HG03159 (cell line): ENCODE measurements at regions not wholly inside any gene's neighbourhood (a gene's known extent, or its start where the extent isn't known, plus 50 kb on each side); places are given as distances from the start of the nearest gene placed in this dataset.

Experiments used
- ATAC-seq: cut with Tn5 transposase; IDR thresholded peaks from one replicate; pipeline ENCODE4 v1.9.1; 2021; ENCODE audit warnings: mild to moderate bottlenecking, moderate library complexity; ENCODE audit not compliant: unreplicated experiment

DNA sequence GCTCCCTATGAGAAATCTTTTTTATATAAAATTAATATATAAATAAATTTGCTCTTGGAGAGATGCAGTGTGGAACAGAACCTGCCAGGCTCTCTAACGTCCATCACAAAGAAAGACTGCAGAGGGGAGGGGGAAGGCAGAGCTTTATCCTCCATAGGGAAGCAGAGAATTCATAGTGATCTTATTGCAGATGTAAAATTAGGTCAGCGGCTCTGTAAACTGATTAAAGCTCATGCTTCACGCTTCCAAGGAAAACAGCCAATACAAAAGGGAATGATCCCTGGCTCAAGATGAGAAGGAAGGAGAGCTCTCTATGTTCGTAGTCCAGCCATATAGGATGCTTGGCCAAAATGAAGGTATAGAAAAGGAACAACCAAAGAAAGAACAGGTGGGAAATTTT is 532.3 kb upstream of the PSMD7 start:
- ATAC-seq: no peak

DNA sequence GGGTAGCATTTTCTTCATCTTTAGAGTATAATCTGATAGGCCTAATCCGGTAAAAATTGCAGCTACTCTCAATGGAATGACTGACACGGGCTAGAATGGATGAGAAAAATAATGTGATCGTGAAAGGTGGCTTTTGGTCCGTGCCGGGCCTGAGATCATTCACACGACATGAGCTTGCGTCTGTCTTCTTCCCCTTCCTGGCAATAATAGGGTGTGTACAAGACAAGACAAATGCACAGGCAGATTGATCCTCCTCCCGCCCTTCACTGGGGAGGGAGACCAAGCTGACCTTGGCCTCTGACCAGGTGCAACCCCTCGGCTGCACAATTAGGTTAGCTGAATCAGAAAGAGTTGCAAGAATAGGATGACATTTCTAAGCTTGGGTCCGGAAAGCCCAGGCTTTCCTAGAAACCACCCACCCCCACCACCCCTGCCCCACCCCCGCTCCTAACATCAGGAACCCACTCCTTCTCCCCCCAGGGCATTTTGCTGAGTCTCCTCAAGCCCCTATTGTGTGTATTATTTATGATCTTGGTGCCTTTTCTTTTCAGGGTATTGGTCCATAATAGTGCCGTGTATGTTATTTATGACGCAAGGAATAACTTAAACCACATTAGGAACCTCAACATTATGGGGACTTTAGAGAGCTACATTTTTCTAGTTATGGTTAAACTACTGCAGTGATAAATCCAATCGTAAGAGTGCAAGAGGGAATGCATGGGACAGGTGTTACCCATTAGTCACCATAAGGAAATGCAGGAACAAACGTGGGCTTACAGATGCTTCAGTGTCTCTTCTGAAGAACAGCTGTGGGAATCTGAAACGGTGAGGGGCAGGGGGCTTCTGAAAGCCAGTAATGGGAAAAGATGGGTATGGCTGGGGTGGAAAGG is 540.1 kb upstream of the PSMD7 start:
- no peak for ATAC-seq

DNA sequence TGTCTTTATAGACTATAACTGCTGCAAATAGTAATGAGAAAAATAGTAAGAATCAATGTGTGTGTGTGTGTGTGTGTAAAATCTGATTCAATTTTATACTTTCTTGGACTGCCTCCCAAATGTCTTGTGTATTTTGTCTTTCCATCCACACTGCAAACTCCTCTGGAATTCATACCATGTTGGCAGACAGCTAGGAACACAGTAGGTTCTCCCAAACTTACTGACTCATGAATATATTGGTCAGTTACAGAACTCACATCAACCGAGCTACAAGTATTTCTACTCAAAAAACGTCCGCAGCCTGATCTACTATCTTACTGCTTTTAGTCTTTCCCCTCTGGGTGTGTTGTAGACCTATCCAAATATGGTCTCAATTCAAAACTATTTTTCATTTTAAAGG is 542.7 kb upstream of the PSMD7 start:
- ATAC-seq: no peak

DNA sequence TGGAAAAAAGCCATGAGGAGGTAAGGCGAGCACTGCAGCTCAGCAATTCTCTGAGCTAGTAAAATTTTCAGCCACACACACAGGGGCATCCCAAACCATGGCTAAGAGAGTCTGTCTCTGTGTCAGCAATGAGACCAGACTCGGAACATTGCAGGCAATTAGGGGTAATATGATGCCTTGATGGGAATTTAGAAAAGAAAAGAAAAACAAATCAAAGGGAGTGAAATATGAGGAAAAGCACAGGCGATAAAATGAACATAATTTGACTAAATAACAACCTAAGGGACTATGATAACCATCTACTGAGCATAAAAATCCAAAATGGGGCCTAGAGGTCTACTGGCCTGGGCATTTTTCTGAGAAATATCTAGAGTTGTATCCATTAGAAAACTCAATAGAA is 546.0 kb upstream of the PSMD7 start:
- no peak for ATAC-seq

DNA sequence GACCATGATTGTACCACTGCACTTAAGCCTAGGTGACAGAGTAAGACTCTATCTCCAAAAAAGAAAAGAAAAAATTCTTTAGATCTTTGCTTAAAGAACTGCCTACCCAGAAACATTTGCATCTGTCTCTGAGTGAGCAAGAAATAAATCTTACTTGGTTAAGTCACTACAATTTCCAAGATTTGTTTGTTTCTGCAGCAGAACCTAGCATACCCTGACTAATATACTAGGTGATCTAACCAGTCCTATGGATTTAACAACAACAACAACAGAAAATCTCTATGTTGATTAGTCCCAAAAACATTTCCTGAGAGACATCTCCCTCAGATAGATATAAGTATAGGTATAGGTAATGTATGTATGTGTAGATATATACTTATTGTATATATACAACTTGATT is 549.3 kb upstream of the PSMD7 start:
- ATAC-seq: no peak

DNA sequence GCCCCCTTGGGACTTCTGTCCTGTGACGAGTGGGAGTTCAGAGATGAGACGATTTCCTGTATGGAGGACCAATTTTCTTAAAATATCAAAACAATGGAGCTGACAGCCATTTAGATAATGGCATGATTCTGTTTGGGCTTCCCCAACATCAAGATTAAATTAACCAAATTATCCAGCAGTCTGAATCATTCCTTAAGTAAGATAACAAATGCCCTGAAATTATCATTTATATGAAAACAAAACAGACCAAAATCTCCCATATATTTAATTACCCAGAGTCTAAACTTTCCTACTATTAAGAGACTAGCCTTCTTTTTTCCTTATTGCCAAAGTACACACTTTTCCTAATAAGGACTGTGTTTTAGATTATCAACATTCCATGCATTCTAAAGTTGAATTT is 550.1 kb upstream of the PSMD7 start:
- no peak for ATAC-seq

DNA sequence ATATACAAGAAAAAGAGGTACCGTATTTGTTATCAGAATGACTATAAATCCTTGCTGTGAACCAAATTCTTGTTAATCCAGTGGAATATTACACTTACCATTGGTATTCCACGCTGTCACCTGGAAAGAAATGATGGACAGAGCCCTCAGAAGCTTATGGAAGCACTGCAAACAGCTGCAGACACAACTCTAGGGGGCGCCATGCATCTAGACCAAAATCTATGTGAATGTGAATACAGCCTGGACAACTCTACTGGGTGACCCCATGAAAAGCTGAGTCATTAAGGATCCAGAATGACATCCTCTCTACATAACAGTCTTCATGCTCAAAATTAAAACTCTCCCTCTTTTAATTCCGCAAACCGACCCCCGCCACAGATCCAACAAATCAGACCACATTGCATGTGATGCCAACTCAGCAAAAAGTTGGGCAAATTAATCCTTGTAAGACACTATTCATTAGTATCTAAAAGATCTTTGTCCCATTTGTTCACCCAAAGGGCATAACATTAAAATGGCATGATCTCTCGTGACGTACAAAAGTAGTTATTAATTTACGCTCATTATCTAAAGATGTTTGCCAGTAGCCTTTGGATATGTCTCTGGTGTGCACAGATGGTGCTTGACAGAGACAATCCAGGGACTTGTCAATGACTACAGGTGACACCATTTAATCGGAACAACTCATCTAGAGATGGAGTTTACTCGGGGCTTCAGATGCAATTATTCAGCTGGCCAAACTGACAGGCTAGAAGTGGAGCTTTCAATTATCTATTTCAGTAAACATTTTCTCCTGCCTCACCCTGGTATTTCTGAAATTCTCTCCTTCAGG is 552.7 kb upstream of the PSMD7 start:
- no peak for ATAC-seq

DNA sequence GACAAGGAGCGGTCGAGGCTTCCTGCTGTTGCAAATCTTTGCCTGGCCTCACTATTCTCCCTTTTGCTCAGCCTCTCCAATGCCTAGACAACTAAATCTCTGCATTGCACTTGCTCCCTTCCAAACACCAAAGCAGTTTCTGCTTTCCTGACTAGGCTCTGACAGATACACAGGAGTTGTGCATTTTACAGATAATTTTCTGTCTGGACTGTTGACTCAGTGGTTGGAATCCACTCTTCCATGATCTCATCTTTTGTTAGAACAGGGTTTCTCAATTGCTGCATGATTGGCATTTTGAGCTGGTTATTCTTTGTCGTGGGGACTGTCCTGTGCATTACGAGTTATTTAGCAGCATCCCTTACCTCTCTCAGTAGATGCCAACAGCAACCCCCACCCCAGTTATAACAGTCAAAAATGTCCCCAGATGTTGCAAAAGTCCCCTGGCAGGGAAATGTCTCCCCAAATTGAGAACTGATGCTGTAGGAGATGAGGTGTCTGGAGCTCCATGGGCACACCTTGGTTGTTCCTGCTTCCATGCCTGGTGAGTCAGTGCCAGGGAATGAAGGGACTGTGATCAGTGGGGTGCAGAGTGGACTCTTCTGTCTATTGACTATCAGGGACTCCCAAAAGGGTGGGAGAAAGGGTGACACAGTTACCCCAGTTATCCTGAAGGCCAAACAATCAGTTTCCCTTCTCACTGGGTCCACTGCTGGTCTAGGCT is 557.4 kb upstream of the PSMD7 start:
- ATAC-seq: no peak

DNA sequence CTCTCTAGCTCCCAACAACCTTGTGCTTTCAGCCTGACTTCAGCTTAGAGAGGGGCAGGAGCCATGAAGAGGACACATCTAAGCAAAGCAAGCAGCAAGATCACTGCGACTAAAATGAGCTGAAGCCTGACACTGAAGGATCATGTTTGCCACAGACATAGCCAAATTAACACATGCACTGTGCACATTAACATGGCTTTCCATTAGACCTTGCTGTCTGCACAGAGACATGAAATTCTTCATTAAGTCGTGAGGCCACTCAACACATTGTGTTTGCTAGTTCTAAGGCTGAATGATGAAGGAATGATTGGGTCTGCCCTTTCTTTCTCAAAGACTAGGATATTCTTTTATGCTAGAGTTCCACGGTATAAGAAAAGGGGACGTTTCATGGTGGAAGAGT is 558.3 kb upstream of the PSMD7 start:
- no peak for ATAC-seq

DNA sequence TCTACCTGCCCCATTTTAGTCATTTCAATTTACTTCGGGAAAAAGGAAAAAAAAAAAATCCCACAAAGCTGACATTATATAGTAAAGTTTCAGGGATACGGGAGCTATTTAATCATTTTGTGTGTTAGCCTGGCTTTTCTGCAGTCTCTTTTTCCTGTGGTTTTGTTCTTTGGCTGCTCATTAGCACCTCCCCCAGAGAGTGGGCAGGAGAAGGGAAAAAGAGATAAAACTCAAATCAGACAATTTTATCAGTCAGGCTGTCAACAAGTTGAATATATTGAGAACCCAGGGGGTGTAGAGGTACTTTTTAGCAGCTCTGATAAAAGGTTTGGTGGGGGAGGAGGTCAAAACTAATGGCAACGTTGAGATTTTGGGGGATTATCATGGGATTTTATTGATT is 559.0 kb upstream of the PSMD7 start:
- no peak for ATAC-seq

DNA sequence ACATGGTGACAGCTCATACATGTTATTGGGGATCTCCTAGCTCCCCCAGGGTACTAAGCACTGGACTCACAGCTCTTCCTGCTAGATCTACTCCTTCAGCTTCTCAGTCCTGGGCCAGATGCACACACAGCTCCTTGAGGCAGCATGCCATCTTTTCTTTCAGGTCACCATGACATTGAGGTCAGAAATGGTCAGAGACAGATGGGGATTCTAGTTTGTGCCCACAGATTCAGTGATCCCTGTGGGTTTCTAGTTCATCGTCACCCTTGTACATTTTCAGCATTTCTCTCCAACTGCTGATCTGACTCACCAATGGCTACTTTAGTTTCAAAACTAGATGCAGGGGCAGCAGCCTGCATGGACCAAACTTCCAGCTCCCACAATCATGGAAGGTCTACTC is 560.7 kb upstream of the PSMD7 start:
- no peak for ATAC-seq

DNA sequence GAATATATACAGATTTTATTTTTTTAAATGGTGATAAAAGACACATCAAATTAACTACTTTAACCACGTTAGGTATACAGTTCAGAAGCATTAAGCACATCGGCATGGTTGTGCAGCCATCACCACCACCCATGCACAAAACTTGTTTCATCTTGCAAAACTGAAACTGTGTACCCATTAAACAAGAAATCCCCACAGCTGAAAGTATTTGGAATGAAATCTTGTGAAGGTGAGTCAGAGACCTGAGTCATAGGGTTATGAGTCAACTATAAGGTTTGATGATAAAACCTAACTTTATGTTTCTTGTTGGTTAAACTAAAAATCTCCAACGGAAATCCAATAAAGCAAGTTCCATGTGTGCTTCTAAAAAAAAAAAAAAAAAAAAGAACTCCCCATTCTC is 561.6 kb upstream of the PSMD7 start:
- peak; percentile 60 for ATAC-seq

DNA sequence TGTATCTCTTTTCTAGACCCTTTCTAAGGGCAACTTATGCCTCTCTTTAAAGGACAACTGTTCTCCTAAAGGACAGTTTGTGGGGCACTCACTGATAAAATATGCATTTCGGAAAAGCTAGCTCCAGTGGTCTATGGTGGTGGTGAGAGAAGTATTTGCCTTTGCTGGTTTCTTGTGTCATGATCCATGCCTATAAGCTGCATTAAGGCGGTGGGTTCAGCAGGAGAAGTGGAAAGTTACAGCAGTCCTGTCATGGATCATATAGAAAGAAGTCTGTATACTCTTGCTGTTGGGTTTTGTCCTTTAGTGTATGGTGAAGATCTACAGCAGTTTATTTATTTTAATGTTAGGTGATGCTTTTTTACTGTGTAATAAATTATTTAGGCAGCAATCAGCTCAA is 563.9 kb upstream of the PSMD7 start:
- ATAC-seq: no peak

DNA sequence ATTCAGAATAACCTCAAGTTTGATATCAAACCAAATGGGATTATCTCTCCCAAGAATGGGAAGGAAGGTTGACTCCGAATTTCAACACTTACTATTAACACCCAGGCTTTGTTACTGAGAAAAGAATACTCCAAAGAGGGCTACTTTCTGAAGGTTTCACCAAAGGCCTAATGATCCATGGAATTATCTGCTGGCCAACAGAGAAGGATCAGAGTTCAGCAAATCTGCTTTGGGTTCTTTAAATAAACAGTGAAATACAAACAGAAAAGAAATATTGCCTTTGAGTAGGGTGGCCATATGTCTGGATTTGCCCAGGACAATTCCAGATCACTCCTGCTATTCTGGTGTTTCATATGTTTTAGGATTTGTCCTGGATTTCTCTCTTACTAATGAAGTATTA is 564.5 kb upstream of the PSMD7 start:
- ATAC-seq: no peak

DNA sequence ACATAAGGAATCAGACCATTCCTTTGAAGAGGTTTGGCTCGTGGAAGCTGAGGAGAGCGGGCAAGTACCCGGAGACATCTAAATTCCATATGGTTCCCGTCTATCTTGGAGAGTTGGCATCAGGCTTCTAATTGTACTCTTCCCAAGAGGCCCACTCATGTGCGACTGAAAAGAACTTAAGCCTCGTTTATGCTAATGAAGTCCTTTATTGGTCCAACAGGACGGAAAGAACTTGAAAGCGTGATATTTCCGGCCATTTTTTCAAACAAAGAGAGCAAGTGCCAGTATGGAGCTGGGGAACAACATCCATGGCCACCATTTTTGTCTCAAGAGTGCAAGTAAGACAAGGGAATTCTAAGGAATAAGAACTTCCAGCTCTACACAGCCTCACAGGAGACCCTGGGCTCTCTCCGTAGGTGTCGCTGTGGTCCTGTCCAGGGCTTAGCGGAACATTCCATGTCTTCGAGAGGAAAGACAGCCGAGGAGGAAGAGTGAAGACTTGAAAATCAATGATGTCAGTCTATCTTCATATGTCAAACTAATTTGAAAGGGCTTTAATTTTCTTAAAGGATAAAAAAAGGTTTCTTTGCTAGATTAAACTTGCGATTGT is 566.0 kb upstream of the PSMD7 start:
- no peak for ATAC-seq

DNA sequence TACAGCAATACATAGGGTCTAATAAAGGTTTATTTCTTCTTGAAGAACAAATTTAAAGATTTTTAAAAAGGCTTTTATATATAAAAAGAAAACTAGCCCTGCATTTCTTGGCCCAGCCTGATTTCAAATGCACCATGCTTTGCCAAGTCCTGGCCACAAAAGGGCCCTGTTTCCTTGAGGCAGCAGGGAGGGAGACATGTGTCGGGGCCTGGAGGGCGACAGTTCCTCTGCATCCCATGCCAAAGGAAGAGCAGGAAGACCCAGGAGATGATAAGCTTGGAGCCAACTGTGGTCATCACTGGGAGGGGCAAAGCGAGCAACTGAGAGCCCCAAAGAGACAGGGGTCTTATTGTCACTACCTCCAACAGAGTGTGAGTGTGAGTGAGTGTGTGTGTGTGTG is 571.5 kb upstream of the PSMD7 start:
- no peak for ATAC-seq

DNA sequence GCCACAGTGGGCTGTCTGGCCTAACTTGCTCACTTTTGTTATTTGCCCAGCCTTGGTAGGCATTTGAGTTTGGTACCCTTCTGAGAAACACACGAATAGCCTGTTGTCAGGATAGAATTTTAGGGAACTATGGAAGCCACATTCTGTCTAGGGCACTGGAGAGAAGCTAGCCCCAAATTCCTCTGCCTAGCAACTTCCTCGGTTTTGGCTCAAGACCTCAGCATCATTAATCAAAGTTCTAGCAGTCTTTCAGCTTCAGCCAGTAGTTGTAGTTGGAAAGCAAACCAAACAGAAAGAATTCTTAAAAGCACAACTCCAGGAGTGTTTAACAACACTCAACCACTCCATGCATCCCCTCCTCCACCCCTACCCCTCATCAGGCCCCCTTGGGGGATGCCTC is 572.1 kb upstream of the PSMD7 start:
- ATAC-seq: no peak

DNA sequence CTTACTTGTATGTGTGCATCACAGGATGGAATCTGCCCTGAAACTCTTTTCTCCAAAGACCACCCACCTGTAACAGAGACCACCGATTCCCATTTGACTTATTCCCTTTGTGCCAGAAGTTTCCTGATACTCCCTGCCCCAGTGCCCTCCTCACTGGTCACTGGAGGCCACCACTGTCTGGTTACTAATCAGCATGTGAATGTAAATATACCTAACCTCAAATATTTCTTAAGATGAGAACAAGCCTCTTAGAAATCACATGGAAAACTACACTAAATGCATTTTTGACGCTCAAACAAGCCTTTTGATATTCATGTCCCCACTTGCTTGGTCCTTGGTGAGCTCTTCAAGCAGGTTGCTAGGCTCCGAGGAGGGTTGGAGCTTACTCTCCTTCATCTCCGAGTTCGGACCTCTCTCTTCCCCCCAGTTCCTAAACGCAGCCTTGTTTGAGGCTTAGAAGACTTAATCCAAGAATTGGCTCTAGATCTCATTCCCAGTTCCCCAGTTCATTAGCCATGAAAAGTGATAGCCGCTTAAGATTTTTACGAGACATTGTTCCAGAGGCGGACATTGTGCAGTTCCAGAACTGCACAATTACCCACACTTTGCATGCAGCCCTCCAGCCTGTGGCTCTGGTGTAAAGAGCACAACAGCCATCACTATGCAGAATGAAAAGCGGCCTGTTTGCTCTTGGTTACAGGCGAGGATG is 579.2 kb upstream of the PSMD7 start:
- no peak for ATAC-seq

DNA sequence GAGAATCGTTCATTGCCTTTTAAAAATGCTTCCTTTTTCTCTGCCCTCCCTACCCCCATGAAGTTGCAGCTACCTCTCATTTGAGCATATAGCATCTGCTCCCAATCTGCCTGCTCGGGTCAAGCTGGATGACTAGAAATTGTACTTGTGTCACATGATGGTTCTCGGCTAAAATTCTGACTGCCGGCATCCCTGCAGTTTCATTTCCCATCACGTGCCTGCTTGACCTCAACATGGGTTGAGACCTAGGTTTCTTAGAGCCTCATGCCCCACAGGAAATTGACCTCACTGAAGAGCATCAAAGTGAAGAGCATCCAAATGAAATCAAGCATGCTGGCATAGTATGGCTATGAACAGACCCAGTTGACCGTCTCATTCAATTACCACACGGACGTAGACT is 581.6 kb upstream of the PSMD7 start:
- no peak for ATAC-seq

DNA sequence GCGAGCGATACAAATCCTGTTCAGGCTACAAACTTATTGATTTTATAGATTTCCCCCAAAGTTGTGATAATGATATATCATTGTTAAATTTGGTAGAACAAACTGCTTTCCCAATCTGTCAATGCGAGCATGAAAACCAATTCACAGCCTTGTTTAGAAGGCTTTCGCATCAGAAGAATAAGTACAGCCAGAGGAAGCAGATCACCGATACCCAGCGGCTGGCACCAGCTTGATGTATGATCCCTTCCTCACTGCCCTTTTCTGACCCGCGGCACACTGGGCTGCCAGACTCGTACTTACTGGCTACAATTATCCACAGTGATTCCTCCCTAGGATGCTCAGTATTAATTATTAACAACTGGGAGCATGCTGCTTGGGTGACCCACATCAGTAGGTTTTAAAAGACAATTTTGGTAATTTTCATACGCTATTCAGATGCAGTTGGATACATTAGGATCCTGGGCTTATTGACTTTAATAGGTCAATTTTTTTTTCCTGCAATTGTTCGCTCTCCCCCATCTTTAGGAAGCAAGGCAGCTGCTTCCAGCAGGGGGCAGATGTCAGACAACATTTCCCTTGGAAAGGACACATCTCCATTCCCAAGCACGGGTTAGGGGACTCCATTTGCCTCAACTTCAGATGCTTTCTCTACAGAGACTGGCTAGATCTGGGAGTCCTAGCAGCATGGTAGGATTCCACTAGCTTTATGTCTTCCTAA is 582.7 kb upstream of the PSMD7 start:
- ATAC-seq: no peak
